HG02884 (cell line): ENCODE measurements at regions not wholly inside any gene's neighbourhood (a gene's known extent, or its start where the extent isn't known, plus 50 kb on each side); places are given as distances from the start of the nearest gene placed in this dataset.

Experiments
- ATAC-seq: cut with Tn5 transposase; IDR thresholded peaks from one replicate; pipeline ENCODE4 v1.9.1; 2021; ENCODE audit warnings: mild to moderate bottlenecking, moderate library complexity; ENCODE audit not compliant: unreplicated experiment

DNA sequence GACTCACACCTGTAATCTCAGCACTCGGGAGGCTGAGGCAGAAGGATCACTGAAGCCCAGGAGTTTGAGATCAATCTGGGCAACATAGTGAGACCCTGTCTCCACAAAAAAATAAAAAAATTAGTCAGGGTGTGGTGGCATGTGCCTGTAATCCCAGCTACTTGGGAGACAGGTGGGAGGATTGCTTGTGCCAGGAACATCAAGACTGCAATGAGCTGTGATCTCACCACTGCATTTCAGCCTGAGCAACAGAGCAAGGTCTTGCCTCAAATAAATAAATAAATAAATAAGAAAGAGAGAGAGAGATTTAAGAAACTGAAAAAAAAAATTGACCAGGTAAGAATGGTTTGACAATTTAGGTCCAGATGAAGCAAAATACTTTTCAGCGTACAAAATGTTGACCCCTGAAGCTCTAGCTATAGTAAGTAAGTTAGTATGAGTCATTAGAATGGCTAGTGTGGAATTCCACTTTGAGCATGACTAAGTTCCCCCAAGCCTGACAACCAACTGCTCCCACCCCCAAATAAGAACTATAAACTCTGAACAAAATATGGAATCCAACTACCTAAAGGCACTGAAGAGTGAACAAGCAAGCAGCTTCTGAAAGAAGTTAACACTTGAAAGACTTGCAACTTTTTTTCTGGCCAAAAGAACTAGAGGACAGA, 217.8 kb upstream of the TLE4 start:
- ATAC-seq: no peak

DNA sequence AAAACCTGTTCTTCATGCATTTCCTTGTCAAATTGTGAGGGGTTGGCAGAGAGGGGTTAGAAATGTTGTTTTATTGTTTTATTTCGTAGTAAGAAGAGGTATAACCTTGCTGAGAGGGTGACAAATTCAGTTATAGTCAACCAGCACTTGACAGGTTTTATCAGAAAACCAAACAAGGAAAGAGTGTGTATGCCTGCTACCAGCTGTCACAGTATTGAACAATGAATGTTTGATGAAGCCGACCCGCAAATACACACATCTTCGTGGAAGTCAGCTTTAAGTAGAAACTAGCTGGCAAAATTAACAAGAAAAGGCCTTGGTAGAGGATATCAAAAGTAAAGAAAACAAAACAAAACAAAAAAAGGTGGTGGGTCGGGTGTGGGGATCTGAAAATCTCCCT, 214.6 kb upstream of the TLE4 start:
- ATAC-seq: no peak

DNA sequence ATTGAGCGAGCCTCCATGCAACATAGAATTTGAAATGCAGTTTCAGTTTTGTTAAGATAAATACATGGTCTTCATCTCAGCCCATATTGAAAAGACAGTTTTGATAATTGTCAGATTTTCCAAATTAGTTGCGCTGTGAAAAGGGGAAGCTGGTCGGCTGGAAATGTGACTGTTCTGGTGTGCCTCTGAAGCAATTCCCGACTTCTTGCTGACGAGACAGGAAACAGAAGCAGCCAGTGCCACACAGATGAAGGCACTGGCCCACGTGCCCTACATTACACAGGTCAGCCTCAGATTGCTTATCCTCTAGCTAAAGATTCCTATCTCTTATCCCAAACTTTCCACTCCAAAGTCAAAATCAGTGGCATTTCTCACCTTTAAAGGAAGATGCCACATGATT, 214.1 kb upstream of the TLE4 start:
- ATAC-seq: no peak

DNA sequence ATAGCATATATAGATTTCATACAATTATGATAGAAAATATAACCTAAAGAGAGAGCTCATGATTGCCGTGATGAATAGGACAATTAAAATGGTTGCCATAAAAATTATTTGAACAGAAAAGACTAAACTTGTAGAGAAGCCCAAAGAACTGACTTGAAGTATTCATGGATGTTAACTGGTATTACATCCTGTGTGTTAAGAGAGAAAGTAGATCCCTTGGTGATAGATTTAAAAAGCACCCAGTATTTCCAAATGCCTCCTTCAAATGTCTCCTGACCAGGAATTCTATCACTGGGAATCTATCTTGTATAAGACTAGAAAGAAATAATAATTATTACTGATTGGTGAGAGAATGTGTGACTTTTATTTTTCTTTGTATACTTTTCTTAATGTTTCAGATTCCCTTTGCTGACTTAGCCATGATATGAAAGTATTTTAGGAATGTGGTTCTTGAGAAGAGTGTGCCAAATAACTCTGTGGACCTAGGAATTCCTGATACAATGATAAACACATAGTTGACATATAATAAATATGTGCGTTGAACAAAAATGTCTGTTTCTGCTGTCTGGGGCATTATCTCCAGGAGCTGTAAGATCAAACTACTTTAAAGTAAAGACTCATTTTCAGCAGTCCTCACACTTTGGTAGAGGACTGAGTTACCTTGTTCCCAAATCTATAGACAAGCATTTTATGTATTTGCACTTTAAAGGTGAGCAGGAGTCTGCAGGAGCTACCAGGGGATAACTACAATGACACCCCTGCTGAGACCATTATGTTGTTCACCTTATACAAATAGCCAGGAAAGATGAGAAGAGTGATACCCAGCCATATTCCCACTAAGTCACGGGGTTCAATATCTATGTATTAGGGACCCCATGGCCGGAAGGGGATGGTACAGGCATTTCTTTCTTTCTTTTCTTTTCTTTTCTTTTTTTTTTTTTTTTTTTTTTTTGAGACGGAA, 211.1 kb upstream of the TLE4 start:
- no peak for ATAC-seq

DNA sequence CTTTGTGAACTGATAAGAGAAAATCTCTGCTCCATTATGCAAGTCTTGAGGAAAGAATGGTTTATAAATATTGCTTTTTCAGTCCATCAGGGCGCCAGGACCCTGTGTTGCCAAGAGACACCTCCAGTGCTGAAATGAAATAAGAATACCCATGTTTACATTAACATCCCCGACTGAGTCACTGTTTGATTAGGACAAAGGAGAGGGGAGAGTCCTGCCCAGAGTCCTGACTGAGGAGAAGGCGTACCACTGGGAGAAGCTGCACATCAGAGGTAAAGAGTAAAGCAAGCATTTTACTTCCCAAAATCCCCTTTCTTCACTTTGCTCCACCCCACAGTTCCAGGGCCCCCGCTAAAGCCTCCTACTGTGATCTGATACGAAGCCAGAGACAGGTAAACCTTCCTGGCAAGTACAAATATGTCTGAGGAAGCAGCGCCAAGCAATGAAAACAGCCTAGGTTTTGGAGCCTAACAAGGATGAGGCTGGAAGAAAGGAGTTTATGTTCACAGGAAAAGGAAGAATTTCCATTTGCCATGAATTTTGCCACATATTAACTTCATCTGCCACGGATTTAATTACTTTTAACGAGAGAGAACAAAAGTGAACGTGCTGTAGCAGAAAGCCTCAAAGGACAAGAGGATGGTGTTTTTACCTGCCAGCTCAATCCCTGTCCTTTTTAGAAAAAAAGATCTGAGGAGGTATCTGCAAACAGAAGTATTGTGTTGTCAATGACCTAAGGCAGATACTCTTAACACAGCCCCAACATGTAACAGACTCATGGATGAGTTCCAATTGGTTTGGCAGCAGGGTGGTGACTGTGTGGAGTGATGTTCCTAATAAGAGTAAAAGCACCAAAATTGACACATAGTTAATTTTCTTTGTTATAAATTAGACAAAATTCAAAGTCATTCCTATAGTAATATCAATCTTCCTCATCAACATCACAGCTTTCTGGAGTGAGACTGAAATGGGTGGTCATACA, 209.4 kb upstream of the TLE4 start:
- ATAC-seq: no peak

DNA sequence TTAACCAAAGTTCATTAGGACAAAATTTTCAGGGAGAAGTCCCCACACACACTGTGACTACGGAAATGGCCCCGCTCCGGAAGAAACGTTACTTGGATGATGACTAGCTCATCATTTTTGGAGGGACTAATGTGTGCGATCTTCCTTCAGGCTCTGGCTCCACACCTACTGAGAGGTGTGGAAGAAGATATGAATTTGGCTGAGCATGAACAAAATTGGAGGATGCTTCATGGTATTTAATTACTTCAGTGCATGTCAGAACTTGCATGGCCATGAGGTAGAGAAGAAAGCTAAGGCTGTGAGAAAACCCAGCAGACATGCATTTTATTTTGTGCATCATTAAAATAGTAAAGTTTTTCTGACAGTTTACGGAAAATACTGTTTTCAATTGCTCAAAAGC, 202.1 kb upstream of the TLE4 start:
- ATAC-seq: no peak

DNA sequence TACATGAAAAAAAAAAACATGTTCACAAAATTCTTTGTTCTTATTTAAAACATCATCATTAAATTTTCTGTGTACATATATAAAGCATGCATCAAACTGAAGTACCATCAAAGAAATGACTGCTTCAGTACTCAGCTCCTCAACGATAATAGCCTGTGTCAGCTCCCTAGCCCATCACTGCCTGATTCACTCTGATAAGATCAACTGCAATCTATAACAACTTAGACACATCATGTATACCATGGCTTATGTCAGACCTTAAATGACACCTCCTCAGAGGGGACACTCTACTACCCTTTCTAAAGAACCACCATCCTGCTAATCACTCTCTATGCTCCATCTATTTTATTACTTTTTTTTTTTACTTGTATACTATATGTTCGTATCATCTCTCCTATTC, 200.5 kb upstream of the TLE4 start:
- no peak for ATAC-seq

DNA sequence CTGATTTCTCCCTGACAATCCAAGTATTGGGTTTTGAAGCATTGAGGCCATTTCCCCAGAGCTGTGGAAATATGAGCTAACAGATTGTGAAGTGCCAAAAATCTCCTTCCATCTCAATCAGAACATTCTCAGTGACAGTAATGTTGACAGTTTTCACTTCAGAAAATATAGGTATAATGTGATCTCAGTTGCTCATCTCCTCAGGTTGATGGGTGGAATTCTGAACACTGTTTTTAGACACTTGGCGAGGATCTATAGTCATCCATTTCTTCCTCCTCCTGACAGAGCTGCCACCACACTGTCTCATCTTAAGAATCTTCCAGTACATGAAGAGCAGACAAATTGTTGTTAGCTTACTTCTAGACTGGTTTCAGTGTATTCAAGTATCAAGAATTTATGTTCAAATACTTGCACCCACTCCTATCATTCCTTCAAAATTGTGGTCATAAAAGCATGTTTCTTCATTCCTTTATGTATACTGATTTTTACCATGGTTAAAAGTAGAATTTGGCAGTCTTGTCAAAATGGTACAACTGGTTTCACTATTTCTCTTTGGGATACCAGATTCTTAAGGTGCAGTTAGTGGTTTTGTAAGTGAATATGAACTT, 199.7 kb upstream of the TLE4 start:
- no peak for ATAC-seq

DNA sequence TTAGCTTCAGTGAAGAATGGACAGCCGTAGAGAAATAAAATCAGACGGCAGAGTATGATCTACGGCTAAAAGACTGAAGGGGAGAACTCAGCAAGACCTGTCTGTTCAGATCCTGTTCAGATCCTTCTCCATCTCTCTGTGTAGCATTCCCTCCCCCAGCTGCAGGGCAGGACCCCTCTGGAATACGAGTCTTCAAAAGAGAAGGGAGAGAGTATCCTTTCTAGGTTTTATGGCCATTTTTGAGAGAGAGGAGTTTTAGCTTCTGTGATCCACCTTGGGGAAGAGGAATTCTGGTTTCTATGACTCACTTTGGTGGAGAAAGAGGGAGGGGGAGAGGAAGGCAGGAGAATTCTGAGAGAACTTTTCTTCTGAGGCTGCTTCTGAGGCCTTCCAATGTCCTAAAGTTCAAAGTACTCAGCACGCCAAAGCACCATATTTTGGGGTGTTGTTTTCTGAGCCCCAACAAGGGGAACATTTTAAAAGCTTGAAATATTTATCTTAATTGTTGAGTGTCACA, 194.4 kb upstream of the TLE4 start:
- ATAC-seq: no peak

DNA sequence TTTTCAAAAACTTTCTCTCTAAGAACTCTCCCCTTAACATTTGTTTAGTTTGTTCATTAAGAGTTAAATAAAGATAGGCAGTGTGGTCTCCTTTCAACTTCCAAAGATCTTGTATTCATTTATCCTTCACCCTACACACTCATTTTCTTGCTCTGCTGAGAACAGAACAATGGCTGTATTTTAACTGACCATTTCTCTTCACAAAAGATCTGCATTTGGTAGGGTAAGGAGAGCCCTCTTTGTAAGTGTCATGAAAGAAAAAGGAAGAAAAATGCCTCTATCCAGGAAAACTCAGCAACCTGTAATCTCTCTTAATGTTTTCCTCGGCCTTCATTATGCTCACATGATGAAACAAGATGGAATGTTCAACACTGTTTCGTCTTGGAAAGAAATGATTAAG, 193.7 kb upstream of the TLE4 start:
- ATAC-seq: no peak

DNA sequence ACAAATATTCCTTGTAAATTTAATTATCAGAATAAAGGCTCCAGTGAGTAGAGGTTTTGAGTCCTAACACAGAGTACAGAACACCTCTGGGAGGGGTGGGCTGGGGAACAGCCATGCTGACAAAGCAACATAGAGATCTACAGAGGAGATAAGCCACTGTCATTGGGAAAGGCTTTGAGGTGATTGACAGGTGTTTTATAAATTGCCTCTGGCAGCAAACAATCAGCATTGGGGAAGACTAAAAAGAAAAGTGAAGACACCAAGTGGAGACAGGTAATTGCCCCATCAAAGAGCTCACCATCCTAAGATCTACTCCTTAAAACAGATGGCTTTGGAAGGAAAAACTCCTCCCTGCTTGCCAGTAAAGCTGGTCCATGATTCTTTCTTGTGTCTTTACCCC, 189.7 kb upstream of the TLE4 start:
- ATAC-seq: no peak

DNA sequence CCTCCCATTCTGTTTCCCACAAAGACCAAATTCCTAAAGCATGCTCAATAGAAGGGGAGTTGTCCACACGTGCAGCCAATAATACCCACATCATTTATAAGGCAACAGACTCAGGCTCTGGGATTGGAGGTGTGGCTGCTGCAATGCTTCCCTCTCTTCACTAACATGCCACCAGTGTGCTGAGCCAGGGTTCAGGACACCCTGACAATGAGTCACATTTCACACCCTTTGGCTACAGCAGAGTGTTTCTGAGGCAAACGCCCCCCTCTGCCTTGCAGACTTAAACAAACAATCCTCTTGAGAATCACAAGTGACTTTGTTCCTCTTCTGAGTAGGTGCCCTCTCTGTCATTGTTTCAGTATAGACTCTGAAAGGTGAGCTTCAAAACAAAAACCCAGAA, 189.3 kb upstream of the TLE4 start:
- no peak for ATAC-seq

DNA sequence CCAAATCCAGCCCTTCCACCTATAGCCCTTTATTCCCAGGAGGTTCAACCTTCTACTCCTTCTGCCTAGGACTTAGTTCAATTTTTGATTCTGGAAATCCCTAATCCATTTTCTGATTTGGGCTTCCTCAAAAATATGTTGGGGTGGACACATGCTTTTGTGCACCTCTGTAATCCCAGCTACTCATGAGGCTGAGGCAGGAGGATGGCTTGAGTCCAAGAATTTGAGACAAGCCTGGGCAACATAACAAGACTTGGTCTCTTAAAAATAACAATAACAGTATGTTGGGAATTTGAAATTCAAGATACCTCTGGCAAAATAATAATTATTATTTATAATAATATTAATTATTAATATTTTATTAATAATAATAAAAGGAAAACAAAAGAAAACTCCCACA, 188.7 kb upstream of the TLE4 start:
- no peak for ATAC-seq

DNA sequence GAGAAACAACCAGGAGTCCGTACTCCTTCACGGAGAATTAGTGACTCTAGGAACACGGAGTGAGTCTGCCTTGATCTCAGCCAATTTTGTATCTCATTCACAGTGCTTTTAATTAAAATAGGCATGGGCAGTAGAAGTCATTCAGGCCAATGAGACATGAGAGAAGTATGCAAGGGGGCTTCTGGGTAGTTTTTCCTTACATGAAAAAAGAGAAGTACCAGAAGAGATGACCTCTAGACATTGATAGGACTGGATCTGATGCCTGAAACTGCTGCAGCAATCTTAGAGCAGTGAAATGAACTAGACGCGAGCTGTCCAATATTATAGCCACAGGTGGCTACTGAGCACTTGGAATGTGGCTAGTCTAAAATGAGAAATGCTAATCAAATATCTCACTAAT, 187.7 kb upstream of the TLE4 start:
- no peak for ATAC-seq

DNA sequence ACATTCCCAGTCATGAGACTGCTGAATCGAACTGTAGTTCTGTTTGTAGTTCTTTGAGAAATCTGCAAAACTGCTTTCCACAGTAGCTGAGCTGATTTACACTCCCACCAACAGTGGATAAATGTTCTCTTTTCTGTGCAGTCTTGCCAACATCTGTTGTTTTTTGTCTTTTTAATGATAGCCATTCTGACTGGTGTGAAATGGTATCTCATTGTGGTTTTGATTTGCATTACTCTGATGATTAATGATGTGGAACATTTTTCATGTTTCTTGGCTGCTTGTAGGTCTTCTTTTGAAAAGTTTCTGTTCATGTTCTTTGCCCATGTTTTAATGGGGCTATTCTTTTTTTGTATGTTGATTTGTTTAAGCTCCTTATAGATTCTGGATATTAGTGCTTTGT, 187.3 kb upstream of the TLE4 start:
- ATAC-seq: no peak

DNA sequence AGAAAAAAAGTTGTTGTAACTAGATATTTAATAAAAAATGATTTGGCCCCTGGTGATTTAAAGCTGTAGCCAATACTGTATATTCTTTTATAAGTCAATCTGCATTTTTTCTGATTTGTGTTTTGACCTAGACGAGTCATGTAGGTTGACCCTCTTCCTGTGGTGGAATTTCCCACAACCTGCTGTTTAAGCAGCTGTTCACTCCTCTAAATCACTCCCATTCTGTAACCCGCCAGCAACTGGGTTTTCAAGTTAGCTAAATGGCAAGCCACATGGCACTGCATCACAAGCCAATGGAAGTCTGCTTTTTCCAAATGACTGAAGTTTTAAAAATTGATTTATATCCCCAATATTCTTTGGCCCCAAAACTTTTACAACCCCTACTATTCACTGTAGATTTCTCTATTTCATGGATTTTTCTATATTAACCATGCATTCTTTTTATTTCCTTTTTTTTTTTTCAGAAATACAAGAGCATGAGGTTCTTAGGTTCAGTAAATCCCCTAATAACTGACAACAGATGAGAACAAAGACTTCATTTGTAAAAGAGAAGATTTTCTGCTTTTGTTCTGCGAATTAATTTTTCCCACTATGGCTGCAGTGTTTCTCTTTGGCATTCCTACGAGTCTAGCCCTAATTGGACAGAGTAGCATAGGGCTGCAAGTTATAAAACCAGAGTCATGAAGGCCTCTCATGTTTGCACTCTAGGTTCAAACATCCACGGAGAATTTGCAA, 184.5 kb upstream of the TLE4 start:
- ATAC-seq: no peak

DNA sequence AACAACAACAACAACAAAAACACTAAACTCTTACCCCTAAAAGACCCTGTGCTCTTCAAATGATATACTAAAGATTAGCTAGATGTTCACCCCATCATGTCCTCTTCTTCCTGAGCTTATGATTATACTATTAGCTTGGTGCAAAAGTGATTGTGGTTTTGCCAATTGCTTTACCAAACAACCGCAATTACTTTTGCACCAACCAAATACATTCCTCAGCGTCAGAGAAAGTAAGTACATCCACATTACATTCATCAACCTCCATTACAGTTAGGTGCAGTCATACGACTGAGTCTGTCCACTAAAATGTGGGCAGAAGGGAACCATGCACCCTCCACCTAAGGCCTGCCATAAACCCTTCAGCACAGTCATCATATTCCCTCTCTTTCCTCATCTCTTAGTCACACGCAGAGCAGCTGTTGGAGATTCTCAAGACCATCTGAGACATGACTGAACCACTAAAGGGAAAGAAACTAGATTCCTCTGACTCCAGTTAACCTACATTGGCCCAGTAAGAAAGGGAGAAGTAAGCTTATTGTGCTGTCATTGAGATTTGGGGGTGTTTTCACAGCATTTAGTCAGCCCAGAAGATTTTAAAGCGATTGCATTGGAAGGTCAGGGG, 181.6 kb upstream of the TLE4 start:
- ATAC-seq: no peak

DNA sequence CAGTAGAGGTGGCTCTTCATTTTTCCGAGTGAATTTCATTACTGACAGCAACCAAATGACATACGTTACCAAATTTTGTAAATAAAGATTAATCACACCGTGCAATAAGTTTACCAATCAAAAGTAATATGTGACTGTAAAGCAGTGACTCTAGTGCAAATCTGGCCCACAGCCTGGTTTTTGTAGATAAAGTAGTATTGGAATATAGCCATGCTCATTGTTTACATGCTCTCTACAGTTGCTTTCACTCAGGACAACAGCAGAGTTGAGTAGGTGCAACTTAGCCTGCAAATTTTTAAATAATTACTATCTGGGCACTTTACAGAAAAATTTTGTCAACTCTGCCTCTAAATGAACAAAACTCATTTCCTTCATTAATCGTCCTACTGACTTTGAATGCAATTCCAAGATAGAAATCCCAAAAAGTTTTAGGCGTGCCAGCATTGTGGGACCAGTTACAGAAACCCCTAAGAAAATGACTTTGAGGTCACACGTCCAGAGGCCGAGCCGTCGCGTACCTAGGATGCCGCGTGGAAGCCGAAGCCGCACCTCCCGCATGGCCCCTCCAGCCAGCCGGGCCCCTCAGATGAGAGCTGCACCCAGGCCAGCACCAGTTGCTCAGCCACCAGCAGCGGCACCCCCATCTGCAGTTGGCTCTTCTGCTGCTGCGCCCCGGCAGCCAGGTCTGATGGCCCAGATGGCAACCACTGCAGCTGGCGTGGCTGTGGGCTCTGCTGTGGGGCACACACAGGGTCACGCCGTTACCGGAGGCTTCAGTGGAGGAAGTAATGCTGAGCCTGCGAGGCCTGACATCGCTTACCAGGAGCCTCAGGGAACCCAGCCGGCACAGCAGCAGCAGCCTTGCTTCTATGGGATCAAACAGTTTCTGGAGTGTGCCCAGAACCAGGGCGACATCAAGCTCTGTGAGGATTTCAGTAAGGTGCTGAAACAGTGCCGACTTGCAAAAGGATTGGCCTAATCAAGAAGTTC, 180.7 kb upstream of the TLE4 start:
- ATAC-seq: no peak
